Fibroblast of skin of right biceps (primary cell): ENCODE measurements at regions not wholly inside any gene's neighbourhood (a gene's known extent, or its start where the extent isn't known, plus 50 kb on each side); places are given as distances from the start of the nearest gene placed in this dataset.
A peak's percentile ranks its signal among the peaks of the same experiment; 100 is the strongest.
"Not testable (repeated sequence)": the region's sequence is repeated elsewhere in the genome, so short reads cannot be mapped to it uniquely, and the experiment has no call there.

Source experiments
- DNase-seq: peaks from one replicate; pipeline ENCODE4 v3.0.0-alpha.2; 2013

GRCh38 chr18:71038196-71038595 is 749.4 kb downstream of the SOCS6 start:
- DNase-seq = no peak

DNA sequence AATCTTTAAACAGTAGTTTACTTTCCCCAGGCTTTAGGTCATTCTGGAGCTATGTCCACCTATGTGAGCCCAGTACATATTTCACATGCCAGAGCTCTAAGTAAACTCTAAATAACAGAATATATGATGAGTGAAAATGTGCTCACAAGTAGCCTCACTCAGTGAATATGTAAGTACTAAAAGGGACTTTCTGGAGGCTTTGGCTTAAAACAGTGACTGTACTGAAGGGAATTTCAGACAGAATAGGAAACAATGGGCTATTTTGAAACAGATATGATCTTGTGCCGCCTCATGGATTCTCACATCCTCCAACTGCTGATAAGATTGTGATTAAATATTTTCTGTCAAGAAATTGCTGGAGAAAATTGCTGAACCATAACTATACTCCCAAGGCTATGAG is 747.9 kb downstream of the SOCS6 start:
- DNase-seq = peak; percentile 51

GRCh38 chr18:71031296-71032191 is 742.7 kb downstream of the SOCS6 start:
- not testable (repeated sequence) for DNase-seq

- DNase-seq = not testable (repeated sequence)
These were observed 741.2 kb downstream of the SOCS6 start for GRCh38 chr18:71030085-71030484.

DNA sequence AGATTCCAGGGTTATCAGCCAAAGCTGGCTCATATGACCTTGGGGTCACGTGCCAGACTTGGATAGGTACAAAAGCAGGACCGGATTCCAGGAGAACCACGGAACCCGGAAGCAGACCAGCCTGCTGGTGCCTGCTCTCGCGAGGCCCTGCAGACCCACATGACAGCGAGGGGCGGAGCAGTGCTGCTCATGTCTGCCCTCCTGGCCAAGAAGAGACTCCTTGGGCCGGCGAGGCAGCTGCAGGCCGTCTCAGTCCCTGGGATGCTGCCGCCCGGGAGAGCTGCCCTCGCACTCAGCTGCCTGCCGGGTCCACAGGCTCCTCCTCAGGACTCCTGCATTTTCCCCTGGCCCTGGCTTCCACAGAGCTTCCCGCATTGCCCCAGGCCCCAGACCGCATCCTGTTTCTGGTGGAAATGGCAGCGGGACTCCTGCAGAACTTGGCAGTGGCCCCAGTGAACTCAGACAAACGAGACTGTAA is 739.5 kb downstream of the SOCS6 start:
- no peak for DNase-seq

GRCh38 chr18:71027531-71027930 is 738.7 kb downstream of the SOCS6 start:
- DNase-seq = no peak

DNA sequence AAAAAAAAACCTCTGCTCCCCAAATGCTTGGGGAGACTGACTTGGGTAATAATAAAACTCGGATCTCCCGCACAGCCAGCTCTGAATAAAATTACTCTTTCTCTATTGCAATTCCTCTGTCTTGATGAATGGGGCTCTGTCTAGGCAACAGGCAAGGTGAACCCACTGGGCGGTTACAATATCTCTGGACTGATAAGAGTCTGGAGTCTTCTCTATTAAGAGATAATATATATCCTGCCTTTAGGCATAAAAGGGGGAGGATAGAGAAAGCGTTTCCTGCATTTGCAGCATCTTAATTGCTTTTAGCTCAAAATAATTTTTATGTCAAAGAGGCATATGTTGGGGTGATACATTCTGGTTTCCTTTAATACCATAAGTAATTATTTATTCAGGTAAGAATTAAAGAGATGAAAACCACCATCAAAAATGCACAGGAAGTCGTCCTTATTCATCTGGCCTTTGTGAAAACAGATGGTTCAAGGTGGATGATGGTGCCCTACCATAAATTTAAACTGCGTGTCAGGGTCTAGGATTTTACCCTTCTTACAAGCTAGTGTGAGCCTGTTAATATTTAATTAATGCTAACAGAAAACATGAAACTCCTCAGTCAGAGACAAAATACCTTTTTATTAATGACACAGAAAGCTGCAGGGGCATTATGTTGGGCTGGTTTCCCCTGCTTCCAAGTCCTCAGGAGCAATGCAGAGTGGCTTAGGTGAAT is 736.8 kb downstream of the SOCS6 start:
- DNase-seq = no peak

GRCh38 chr18:71022389-71022788 is 733.5 kb downstream of the SOCS6 start:
- DNase-seq = no peak

DNA sequence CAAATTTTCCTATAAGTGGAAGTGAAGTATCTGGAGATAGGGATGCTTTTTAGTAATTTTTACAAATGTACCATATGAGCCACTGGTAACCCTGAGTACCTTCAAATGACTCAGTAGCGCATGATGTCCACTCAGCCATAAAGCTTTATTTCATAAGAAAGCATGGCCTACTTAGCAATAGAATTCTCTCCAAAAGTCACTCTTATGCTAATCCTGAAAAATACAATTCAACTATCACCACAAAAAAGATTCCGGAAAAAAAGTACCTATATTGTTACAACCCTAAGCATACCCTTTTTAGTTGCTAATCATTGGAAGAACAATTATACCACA is 732.2 kb downstream of the SOCS6 start:
- DNase-seq = no peak

DNA sequence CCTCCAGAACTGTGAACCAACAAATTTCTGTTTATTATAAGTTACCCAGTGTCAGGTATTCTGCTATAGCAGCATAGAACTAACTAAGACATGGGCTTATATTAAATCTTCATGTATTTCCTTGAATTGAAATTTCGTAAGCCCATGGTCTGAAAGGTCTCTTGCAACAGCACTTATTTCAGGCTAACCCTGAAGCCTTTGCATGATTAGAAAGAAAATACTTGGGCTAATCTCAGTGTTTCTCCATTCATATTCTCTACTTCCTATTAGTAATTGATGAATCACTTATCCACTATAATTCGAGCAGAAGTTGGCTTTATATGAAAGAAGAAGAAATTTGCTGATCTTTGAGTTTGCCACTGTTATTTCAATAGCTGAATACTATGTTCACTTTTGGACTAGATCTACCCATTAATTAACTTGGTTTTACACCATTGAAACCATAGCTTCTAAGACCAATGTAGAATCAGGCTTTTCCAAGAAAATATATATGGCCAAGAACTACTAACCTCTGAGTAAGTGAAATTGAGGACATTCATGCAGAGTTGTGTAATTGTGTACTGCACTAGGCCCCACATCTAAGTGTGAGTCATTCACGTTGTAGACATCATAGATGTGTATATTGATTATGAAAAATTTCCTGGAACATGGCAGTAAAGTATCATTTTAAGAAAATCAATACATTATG is 731.6 kb downstream of the SOCS6 start:
- no peak for DNase-seq

- no peak for DNase-seq
These were observed 730.0 kb downstream of the SOCS6 start for GRCh38 chr18:71018816-71019215.

DNA sequence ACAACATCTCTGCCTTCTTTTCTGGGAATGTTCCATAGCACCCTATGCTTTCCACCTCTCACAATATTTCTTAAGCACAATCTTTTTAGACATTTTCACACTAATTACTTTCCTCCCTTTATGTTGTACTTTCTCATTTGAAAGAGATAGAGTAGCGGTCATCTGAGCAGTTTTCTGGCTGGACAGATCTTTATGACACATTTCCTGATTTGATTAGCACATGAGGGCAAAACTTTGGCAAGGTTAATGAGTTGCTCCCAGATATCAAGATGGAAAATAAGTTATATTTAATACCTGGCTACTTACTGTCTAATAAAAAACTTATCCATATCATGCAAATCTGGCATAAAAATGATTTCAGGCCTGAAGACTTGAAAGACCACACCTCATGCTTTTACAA is 723.9 kb downstream of the SOCS6 start:
- DNase-seq = no peak

GRCh38 chr18:71011389-71011788 is 722.5 kb downstream of the SOCS6 start:
- DNase-seq = no peak

- no peak for DNase-seq
These were observed 719.4 kb downstream of the SOCS6 start for GRCh38 chr18:71008257-71008656.

GRCh38 chr18:71001597-71001996 is 712.8 kb downstream of the SOCS6 start:
- peak; percentile 26 for DNase-seq

- no peak for DNase-seq
These were observed 709.6 kb downstream of the SOCS6 start for GRCh38 chr18:70998490-70998889.

- DNase-seq = peak; percentile 46
These were observed 705.3 kb downstream of the SOCS6 start for GRCh38 chr18:70994116-70994515.

- DNase-seq = peak; percentile 56
These were observed 702.7 kb downstream of the SOCS6 start for GRCh38 chr18:70991577-70991976.

DNA sequence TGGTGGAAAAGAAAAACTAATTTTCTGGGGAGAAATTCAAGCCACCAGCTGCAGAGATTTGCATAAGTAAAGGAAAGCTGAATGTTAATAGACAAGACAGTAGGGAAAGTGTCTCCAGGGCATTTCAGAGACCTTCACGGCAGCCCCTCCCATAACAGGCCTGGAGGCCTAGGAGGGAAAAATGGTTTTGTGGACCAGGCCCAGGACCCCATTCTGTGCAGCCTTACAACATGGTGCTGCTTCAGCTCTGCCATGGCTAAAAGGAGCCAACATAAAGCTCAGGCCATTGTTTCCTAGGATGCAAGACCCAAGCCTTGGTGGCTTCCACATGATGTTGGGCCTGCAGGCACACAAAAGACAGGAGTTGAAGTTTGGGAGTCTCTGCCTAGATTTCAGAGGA is 697.1 kb downstream of the SOCS6 start:
- DNase-seq = no peak

DNA sequence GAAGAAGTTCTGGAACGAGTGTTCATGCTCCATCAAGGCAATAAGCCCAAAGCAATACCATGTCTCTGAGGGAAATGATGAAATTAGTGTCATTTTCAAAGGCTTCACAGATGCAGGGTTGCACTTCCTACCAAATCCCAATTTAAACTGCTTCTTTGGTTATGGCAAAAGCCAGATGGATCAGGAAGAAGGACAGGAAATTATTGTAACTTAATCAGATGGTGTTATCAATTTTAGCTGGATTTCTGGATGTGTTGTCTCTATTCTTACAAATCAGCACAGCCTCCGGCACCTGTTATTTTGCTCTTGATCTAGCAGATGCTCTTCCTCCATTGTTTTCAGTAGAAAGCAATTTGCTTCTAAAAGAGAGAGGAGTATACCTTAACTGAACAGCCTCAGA is 693.4 kb downstream of the SOCS6 start:
- DNase-seq = no peak

DNA sequence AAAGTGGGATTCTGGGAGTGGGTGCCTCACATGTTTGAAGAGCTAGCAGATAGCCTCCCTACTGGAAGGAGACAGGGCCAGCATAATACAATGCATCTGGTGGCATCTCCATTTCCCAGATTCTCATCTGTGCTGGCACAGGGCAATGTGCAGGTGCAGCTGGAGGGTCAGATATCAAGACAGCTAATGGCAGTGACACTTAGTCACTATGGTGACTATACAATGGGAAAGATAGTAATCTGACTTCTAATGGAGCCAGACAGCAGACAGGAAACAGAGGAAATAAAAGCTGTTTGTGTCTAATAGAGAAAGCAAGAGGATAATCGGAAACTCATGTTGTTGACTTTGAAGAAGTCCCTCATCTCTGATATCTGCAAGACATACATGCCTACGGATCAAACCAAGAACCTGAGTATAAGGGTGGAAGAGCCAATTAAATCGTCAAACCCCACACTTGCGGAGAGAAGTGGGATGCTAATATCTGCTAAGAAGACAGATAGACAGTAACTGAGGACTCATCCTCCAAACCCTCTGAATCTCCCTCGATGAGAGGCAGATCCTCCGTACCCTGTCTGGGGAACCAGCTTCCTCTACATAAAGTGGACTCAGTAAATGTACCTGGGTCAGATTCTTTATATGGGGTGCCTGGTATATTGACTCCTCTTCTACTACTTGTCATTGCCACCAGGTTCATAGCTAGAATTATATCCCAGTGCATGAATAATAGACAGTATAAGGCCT is 692.7 kb downstream of the SOCS6 start:
- no peak for DNase-seq

DNA sequence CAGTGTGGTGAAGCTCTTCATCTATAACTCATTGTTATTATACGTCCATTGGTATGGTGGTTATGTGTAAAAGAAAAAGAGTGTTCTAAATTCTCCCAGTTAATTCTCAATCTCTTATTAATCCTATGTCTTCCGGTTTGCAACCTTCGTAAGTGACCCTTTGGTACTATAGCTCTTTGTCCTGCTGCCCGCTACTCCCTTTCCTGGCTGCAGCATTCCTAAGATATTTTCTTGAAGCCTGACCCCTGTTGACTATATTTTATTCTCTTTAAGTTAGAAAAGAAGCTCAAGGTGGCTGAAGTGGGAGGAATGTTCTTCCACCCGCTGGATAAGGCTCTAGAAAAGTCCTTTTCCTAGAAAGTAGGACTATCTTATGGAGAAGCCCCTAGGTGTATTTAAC is 684.8 kb downstream of the SOCS6 start:
- no peak for DNase-seq

GRCh38 chr18:70966419-70966818 is 677.6 kb downstream of the SOCS6 start:
- DNase-seq = no peak
